GM19240 (cell line): ENCODE measurements at regions not wholly inside any gene's neighbourhood (a gene's known extent, or its start where the extent isn't known, plus 50 kb on each side); places are given as distances from the start of the nearest gene placed in this dataset.

Experiments used
- DNase-seq: peaks from one replicate; pipeline ENCODE4 v3.0.0; 2011; ENCODE audit warnings: low spot score; ENCODE audit not compliant: insufficient read length

DNA sequence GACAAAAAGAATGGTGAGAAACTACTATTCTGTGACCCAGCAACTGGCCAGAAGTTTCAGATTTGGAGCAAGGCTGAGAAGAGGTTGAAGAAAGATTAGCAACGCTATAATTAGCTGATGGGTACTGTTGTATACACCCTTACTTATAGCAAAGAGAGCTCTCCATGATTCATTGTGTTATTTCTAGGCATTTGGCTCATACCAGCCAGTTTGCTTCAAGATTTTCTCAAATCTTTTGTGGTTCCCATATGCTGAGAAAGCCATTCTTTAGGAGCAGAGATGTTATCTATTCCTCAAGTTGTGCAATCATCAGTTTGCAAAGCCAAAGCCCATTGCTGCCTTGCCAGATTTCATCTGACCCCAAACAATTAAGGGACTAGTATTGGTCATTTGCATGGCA, 179.4 kb downstream of the ETS1 start:
- no peak for DNase-seq

DNA sequence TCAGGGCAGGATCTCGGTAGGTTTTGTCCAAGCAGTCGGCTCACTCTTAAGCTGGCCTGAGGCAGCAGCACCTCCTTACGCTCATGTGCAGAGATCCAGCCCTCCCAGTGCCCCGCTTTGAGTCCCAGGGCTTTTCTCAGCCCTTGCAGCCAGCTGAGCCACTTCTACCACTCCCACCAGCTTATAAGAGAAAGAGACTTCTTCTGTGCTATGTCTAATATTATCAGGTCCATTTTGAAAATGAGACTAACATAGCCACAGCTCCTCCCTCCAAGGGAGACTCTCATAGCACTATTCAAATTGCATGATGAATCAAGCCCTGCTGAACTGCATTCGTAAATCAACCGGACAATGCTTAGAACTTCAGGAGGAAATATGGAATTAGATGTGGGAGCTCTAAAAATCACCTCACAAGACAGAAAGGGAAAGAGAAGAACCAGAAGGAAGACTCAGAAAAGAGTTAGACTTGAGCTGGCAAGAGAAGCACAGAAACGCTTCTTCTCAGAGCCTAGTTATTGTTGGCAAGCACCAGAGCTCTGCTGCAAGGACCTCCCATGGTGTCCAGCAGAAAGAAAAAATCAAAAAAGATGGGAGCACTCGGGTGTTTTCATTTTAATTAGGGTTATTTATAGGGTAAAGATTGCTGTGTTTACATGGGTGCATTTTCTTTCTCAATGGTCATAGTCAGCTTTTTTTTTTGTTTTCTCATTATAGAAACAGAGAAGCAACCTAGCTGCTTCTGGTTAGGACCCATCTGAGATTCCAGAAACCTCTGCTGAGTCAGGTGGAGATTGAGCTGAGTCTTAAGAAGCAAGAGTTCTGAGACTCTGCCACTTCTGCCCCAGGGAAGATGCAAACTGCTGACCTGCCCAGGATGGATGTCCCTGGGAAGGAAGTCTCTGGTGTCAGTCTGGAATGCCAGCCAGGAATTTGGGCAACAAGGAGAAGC, 181.4 kb downstream of the ETS1 start:
- DNase-seq: no peak

DNA sequence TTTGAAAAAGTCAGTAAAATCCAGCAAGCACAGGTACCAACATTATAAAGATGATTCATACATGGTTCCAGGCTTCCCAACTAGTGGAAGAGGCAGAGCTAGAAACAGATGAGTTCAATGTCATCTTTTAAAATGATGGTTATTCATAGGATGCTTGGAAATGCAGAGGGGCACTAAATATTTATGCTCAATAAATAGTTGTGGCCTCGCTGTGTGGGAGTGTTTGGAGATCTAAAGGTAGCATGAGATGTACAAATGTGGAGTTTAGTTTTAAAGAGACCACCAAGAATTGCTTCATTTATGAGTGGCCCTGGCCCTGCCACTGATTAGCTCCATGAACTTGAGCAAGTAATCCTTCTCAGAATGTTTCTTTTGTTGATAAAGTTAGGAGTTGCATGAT, 182.2 kb downstream of the ETS1 start:
- DNase-seq: no peak

DNA sequence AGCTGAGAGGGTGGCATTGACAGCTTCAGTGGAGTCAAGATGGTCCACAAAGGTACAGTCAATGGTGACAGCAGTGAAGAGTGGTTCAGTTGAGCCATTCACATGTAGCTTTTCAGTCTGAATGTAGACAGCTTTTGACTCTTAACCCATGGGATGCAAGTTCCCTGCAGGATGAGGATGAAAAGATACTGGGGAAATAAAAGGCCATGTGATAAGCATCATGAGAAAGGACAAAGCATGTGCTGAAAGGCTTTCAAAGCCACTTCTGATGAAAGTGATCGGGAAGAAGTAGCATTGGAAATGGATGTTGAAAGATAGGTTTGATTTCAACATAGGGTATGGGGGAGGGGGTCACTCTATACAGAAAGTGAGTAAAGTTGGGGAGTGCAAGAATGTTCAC, 182.9 kb downstream of the ETS1 start:
- DNase-seq: no peak

DNA sequence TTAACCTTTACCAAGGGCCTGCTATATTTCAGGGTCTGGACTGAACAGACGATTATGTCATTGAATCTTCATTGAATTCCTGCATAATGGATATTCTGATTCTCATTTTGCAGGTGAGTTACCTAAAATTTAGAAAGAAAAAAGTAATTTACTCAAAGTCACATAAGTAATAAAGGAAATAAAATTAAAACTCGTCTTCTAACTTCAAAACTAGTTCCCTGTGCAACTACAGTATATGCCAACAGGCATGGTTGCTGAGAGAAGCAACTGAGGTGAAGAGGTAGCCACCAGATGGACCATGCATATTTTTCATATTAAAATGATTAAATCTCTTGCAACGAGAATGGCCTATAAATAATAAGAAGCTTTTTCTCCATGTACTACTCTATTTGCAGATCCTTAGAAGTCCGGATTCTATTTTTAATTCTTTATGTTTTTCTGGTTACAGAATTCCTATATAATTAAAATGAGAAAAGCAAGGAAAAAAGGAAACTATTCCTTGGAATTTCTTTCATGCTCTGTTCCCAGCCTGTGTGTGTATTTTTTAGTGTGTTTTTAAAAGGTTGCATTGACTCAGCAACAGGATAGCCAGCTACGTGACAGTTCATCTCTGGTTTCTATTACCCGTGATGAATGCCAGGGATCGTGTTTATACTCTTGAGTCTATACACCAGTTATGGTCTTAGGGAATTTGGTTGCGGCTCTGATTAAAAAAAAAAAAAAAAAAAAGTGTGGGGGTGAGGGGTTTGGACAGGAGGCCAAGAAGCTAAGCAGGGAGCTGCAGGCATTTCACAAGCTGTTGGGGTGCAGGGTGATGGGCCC, 186.8 kb downstream of the ETS1 start:
- DNase-seq: no peak

DNA sequence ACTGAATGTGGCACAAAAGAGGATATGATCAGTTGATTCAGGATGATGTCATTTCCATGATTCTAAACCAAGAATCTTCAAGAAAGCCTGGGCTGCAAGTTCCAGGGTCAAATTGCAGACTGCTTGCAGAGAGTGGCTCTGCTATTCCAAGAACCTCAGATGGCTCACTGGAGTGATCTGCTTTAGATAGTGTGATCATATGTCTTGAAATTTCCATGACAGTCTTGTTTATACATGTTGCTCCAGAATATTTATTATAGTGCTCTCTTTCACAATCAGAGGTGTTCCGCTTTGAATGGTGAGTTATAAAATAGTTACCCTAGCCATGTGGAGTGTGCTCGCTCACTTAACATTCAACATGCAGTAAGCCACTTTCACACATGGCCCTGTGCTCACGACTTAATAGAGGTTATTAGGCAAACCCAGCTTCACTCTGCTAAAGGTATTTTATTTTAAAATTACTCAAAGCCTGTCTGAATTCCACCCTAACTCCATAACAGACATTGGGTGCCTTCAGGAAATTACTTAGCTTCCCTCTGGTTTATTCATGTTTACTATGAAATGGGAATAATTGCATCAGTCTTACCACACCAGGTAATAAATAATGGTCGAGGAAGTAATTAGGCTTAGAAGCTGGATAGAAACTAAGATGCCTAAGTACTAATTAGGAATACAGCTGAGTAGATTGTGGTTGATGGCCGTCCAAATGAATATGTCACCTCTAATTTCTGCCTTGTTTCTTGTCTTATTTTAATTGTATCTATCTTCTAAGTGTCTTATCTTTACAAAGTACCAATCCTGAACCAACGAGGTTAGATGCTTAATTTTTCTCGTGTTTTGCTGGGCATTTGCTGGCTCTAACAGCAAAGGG, 187.9 kb downstream of the ETS1 start:
- no peak for DNase-seq

DNA sequence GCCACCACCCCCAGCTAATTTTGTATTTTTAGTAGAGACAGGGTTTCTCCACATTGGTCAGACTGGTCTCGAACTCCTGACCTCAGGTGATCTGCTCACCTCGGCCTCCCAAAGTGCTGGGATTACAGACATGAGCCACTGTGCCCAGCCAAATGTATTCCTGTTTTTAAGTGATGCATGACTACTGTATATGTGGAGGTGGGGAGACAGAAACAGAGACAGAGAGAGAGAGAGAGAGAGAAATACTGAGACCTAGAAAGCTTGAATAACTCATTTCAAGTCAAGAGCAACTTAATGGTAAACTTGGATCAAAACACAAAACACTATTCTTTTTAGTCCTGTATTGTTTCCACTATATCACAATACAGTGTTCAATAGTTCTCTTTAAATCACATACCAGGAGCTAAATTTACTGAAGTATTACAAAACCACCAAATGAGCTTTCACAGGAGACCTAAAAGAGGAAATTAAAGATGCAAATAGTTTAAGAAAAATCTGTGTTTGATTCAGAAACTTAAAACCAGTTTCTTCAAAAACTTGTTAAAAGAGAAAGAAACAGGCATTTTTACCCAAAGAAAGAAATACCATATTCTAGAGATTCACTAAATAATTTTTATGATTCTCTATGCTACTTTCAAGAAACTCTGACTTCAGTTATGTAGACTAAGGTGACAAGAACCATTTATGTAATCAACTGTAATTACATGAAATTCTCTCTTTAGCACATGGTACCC, 188.7 kb downstream of the ETS1 start:
- DNase-seq: no peak

DNA sequence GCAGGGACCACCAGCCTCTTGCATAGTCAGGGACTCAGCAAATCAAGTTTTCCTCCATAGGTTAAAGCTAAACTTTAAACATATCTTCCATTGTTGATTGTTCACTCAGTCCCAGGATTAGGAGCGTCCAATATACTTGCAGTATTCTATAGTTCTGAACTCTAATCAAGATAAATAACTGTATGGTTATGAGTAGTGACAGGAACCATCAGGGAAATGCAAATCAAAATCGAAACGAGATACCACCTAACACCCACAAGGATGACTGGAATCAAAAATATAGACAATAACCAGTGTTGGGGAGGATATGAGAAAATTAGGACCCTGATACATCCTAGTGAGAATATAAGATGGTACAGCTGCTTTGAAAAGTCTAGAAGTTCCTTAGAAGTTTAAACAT, 190.0 kb downstream of the ETS1 start:
- no peak for DNase-seq

DNA sequence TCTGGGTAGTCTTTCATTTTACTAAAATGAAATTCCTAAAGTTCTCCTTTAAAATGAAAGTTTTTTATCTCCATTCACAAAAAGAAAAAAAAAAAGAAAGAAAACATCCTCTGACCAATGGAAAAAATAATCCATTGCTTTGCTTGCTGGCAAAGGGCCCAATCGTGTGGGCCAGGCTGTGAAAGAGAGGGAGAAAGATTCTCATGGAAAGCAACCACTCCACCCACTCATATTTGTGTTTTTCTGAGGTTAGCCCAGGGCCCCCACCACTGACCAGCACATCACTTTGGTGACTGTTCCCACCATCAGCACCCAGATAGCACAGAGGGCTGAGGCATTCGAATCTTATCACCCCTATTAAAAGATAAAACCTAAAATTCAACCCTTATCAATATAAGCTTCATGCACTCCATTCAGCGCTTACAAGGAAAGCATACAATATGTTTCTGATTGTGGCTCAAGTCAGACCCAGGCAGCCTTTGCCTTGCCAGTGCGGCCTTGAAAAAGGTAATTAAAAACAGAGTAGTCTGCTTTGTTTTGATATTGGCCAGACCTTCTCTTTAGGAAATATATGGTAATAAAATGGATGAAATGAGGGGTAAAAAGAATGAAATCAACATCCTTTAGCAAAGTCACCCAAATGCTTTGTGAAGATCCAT, 192.8 kb downstream of the ETS1 start:
- no peak for DNase-seq

DNA sequence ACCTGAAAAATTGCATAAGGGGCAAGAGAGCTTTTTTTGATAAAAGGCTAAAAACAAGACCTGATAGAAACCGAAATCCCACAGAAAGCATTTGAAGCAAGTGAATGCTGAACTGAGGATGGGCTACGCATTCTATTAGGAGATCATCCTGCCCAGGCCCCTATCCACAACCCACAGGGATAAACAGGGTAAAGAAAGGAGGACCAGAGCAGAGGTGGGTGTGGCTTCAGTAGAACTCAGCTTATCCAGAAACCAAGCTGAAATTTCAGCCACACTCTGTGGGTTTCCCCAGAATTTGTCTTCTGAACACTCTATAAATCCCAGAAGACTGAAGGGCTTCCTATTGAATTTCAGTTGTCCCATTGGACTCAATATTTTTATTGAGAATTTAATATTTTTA, 195.1 kb downstream of the ETS1 start:
- DNase-seq: no peak

DNA sequence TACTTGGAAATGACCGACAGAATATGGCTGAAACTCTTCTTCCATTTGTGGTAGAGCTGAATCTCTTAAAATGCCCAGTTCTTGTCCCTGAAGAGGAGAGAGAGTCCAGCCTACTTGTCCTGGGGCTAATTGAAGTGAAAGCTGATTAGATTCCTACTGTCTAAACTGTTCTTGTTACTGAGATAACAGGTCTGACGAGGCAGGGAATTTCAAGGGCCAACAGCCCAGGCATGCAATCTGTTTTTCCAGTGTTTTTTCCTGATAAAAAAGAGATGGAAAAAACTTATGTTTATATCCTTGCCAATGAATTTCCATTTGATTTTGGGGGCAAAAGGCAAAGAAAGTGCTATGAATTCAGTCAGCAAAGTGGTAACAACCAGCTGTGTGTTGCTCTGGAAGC, 195.5 kb downstream of the ETS1 start:
- no peak for DNase-seq

DNA sequence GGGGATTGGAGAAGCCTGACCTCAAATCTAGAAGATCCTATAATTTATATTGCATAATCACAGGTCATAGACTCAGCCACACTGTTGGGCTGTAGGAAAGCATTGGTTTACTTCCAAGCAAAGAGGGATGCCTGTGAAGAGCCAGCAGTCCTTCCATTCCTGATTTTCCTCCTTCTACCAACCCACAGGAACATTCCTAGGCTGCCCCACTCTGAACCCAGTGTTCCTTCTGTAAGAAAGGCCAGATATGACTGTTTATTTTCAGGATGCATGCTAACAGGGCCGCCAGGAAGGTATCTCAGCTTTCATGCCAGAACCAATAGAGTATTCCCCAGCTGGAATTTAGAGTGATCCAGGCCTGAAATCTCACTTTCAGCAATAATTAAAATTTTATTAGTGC, 197.1 kb downstream of the ETS1 start:
- DNase-seq: no peak

DNA sequence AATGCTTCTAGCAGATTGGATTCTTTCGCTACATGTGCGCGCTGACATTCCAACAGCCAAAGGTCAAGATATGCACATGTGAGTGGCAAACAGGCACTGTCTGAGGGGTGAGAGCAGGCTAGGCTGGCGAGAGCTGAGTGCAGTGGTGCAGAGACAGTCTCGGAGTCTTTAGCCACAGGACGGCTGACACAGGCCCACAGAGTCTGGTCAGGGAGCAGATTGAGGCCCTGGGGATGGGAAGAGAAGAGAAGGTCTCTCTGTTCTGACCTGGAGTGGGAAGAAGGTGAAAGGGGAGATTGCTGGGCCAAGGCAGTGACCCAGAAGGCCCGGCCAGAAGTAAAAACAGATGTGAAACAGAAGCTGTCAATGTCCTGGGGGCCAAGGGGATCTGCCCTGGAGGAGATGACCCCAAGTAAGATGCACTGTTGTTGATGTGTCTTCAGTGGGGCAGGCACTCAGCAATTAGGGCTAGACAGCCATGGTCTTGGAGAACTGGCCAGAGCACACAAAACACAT, 197.8 kb downstream of the ETS1 start:
- no peak for DNase-seq

DNA sequence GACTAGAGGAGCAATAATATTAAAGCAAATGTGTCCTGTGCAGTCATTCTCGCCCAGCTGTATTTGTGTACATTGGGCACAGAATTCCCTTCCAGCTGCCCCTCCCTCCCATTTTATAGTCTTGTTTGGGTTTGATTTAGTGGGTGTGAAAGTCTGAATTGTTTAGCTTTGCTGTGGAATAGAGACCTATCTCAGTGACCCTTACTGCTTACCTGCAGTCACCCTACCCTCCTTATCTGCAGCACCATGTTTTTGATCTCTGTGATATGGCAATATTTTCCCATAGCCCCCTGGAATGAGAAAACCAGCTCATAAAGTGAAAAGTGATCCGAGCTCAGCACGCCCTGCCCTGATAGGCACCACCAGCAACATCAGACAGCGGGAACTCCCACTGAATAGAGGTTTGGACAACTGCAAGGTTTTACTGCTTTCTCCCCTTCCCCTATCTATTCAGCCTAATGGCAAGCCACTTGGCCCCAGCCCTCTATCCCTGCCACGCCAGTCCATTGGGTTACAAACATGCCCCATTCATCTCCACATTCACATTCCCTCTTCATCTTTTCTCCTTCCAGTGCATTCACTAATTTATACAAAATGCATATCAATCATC, 199.0 kb downstream of the ETS1 start:
- DNase-seq: no peak

DNA sequence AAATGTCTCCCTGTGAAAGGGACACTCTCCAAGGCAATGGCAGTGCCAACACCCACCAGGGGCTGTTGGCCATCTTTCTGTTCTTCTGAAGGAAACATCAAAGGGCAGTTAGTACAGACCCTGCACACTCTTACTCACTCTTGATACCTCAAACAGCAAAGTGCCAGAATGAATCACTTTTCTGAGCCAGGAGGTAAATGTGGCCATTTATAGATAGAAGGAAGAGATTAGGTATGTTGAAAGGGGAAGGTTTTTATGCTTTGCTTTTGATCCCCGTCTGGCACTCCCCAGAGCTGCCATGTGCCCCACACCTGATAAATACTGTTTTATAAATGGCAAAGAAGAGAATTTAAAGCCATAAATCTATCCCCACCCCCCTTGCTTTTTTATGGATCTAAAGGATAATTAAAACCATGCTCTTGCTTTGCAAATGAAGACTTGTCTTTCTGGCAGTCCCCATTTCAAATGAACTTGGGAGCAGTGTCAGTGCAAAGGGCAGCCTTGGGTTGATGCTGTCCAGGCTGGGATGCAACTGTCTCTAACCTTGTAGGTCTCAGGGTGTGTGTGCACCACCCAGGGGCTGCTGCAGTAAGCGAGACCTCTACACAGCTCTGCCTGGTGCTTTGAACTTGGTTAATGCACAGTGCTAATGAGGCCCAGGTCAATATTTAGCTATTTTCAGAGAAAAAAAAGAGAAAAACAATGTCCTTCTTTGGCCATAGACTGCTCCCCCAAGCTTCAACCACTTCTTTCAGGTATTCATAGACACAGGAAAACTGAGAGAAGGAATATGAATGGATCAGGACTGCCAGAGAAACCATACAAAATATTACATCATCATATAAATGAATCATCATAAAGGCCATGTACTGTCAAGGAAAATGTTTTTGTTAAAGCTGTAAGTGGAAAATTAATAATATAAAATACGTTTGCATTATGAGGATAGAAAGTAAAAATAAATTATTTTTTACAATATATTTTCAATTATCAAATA, 207.5 kb downstream of the ETS1 start:
- DNase-seq: no peak

DNA sequence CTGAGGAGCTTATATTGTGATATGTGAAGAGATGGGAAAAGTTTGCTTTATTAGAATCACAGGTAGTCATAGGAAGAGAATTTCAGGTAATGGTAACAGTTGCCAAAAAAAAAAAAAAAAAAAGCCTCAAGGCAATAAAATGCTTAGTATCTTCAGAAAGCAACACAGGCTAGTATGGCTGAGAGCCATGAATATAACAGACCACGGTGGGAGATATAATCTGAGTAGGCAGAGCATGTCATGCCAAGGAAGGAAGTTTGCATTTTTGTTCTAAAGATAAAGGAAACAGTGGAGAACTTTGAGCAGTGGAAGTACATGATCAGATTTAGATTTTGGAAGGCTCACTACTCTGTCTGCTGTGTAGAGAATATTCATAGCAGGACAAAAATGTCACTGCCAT, 211.4 kb downstream of the ETS1 start:
- no peak for DNase-seq

DNA sequence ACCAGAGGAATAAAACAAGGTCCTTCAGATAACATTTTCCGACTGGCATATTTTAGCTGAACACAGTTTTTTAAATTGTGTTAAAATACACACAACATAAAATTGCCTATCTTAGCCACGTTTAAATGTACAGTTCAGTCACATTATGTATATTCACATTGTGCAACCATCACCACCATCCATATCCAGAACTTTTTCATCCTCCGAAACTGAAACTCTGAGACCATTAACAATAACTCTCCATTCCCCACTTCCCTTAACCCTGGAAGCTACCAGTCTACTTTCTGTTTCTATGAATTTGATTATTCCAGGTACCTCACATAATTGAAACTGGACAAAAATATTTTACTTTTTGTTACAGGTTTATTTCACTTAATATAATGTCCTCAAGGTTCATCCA, 213.3 kb downstream of the ETS1 start:
- DNase-seq: no peak

DNA sequence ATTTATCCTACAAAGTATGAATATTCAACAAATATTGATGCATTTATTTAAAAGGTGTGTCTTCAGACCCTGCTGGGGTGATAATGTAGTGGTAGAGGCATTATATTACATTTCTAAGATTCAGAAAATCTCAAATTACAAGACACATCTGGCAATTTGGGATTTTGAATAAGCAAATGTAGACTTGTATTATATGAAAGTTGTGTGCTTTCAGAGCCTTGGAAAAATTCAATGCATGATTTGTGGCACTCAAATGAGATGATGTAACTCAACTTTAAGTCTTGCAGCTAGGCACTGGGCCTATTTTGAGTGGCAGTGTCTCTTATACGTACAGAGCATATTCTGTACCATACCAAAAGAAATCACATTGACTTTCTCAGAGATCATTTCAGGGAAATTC, 214.4 kb downstream of the ETS1 start:
- no peak for DNase-seq

DNA sequence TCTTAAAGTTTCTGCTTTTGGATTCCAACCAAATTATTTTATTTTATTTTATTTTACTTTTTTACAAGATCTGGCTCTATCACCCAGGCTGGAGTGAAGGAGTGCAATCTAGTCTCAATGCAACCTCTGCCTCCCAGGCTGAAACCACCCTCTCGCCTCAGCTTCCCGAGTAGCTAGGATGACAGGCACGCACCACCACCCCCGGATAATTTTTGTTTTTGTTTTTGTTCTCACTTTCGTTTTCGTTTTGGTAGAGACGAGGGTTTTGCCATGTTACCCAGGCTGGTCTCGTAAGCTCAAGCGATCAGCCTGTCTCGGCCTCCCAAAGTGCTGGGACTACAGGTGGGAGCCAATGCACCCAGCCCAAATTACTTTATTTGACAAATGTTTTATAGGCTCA, 219.8 kb downstream of the ETS1 start:
- DNase-seq: no peak
